ENCODE measurements at regions not wholly inside any gene's neighbourhood (a gene's known extent, or its start where the extent isn't known, plus 50 kb on each side); places are given as distances from the start of the nearest gene placed in this dataset.
A peak's percentile ranks its signal among the peaks of the same experiment; 100 is the strongest.

GRCh38 chr4:14835708-14836425, 166.4 kb upstream of the CPEB2 start:
- no peak for DNase-seq (ENCODE audit: low read depth in 2 of 2)

DNA sequence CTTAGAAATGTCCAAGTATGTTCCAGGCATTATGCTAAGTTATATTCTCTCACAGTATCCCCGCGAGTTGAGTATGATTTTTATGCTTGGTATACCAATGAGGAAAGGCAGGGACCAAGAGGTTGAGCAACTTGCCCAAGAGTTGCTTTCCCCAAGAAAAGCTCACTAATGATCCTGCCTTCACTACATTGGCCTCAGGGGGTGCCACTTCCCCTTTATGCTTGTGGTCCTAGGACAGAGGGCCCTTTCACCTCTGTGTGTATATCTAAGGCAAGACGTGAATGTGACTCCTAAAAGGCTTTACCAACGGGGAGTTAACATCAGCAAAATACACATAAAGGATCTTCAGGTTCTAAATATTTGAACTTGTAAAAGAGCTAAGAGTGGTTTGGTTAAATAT, 164.4 kb upstream of the CPEB2 start:
- no peak for DNase-seq (ENCODE audit: low read depth in 2 of 2)

DNA sequence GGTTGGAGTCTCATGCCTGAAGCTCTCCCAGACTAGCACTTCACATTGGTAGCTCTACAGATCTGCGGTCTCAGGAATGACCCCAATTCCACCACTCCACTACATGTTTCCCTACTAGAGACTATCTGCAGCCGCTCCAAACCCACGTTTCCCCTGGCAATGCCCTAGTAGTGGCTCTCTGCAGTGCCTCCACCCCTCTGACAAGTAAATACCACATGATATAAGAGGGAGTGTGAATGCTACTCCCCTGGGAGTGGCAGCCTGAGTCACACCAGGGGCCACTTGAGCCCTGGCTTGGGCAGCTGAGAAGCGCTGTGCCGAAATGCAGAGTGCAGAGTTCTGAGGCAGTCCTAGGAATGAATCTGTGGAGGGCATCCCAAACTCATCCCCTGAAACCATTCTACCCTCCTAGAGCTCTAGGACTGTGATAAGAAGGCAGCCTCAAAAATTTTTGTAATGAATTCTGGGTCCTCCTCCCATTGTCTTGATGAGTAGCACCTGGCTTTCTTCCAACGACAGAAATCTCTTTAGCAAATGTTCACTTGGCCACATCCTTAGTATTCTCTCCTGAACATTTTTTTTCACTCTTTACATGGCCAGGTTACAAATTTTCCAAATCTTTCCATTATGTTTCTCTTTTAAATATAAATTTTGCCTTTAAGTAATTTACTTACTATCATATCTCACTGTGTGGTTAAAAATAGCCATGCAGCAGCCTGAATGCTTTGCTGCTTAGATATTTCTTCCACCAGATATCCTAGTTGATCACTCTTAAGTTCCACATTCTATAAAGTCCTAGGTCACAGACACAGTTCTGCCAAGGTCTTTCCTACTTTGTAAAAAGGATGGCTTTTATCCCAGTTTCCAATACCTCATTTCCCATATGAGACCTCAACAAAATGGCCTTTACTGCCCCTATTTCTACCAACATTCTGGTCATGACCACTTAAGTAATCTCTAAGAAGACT, 160.2 kb upstream of the CPEB2 start:
- DNase-seq (ENCODE audit: low read depth in 2 of 2) = no peak

DNA sequence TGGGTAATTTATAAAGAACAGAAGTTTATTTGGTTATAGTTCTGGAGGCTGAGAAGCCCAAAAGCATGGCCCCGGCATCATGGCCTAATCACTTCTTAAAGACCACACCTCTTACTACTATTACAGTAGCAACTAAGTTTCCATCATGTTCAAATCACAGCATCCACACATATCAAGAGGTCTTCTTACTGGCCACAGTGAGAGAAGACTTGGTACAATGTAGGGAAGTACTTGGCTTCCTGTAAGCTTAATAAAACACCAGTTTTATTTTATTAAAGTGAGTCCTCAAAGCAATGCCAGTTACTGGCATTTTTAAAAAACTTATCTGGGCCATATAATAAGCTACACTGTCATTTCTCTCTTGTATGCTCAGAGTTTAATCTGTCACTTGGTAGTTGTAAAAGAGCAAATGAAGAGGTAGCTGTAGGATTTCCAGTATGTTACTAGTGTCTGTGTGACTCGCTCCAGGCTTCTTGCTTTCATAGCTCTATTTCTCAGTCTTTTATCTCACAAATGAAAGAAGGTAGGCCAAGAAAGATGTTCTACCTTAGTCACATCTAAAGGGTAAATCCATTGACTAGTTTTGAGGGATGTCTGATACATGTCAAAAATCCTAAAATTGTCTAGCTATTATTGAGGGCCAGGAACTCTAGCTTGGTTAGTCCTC, 159.2 kb upstream of the CPEB2 start:
- no peak for DNase-seq (ENCODE audit: low read depth in 2 of 2)

GRCh38 chr4:14844061-14844460, 158.2 kb upstream of the CPEB2 start:
- DNase-seq (ENCODE audit: low read depth in 2 of 2) = no peak

- no peak for DNase-seq (ENCODE audit: low read depth in 2 of 2)
Observed at GRCh38 chr4:14848229-14848628, 154.1 kb upstream of the CPEB2 start.

DNA sequence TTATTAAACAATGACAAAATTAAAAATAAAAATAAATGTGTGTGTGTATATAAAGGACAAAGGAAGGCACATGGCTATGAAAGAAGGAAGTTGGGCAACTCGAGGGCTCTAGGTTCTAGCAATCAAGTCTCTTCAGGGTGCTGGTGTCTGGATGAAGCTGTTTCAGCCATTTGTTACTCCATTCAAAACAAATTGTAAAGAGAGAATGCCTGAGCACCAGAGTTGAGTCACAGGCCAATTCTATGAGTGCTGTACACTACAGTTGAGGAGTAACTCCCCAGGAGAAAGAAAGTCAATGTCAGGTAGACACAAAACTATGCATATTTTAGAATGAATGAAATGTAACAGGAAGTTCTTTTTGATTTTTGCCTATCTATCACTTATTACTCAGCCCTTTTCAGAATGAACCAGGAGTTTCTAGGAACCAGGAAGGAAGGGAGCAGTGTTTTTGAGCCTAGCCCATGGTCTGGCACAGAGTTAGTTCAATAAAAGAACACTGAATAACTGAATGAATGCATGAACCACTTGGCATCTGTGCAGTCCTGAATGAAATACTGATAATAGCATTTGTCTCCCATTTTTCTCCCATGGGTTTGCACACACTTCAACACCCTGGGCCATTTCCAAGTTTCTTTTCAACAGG, 151.7 kb upstream of the CPEB2 start:
- DNase-seq (ENCODE audit: low read depth in 2 of 2) = no peak

GRCh38 chr4:14853176-14853943, 148.9 kb upstream of the CPEB2 start:
- DNase-seq (ENCODE audit: low read depth in 2 of 2) = peak; percentile 53 to 55

- no peak for DNase-seq (ENCODE audit: low read depth in 2 of 2)
Observed at GRCh38 chr4:14855719-14856061, 146.6 kb upstream of the CPEB2 start.

GRCh38 chr4:14856062-14856933, 146.0 kb upstream of the CPEB2 start:
- DNase-seq (ENCODE audit: low read depth in 2 of 2) = peak; percentile 80 to 85

GRCh38 chr4:14856934-14857235, 145.4 kb upstream of the CPEB2 start:
- DNase-seq (ENCODE audit: low read depth in 2 of 2) = no peak

GRCh38 chr4:14857475-14857874, 144.8 kb upstream of the CPEB2 start:
- no peak for DNase-seq (ENCODE audit: low read depth in 2 of 2)

DNA sequence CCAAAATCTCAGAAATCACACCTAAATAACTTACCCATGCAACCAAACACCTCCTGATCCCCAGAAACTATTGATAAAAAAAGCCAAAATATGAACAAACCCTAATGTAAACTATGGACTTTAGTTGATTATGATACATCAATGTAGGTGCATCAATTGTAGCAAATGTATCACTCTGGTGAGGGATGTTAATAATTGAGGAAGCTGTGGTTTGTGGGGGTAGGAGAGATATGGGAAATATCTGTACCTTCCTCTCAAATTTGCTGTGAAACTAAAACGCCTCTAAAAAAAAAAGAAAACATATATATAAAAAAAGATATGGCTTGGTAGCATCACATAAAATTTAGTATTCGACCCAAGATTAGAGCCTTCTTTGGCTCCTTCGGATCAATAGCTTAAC, 144.3 kb upstream of the CPEB2 start:
- DNase-seq (ENCODE audit: low read depth in 2 of 2) = no peak

DNA sequence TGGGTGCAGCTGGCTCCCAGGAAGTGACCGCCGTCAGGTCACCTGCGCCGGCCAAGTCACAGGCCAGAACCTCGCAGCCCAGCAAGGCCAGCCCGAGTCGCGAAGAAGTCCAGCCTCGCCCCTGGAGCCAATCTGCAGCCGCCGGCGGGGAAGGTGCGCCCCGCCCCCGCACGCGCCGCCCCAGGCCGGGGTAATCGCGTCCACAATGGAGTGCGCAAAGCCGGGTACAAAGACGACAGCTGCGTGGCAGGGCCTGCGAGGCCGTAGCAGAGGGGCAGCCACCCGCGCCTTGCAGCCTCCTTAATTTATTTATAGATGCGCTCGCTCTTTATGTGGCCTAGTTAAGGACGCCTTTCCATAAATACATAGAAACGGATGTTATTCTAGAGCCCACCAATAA, 139.4 kb upstream of the CPEB2 start:
- no peak for DNase-seq (ENCODE audit: low read depth in 2 of 2)

- no peak for DNase-seq (ENCODE audit: low read depth in 2 of 2)
Observed at GRCh38 chr4:14863418-14864364, 138.6 kb upstream of the CPEB2 start.

DNA sequence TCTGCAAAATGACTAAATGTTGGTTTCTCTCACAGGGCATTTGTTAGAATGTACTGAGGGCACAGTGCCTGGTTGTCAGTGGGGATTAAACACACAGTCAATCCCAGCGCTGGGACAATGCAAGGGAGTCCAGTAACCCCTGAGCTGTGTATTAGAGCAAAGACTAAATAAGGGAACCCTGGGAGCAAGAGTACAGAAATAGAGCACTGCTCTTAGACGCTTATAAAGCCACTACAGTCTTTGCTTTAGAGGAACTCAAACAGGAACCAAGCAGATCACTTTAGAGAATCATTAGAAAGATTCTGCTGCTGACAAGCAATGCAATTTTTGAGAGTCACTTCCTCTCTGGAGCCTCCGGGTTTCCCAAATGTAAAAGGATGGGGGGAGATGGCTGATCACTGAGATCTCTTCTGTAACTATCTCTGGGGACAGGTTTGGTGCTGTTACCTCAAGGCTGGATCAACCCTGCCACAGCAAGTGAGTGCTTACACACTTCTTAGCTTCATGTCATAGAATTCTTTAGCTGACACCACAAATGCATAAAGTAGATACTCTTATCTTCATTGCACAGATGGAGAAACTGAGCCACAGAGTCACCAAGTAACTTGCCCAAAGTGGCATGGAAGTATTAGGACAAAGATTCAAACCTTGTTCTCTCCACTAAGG, 137.8 kb upstream of the CPEB2 start:
- no peak for DNase-seq (ENCODE audit: low read depth in 2 of 2)

- no peak for DNase-seq (ENCODE audit: low read depth in 2 of 2)
Observed at GRCh38 chr4:14865031-14865366, 137.3 kb upstream of the CPEB2 start.

- DNase-seq (ENCODE audit: low read depth in 2 of 2) = no peak
Observed at GRCh38 chr4:14865804-14866203, 136.5 kb upstream of the CPEB2 start.

DNA sequence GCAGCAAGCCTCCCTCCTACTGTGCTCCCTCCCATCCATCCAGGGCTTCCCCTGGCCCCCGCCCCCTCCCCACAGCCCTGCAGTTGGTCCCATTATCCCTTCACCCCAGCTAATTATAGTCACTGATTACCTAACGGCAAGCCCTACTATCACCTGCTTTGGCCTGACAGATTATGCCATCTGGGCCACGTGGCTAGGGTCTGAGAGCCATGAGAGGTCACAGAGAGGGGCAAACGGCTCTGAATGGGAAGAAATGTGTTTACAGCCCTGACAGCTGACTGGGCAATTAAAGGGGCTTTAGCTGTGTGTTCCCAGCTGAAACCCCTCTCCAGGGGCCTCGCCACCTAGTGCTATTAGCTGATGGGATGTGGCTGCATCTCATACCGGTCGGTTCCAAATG, 134.4 kb upstream of the CPEB2 start:
- DNase-seq (ENCODE audit: low read depth in 2 of 2) = no peak

Measured in fibroblast of skin of left biceps (primary cell).